Dermis microvascular lymphatic vessel endothelial cell (primary cell): ENCODE measurements at regions not wholly inside any gene's neighbourhood (a gene's known extent, or its start where the extent isn't known, plus 50 kb on each side); places are given as distances from the start of the nearest gene placed in this dataset.
A peak's percentile ranks its signal among the peaks of the same experiment; 100 is the strongest.
"Not testable (repeated sequence)": the region's sequence is repeated elsewhere in the genome, so short reads cannot be mapped to it uniquely, and the experiment has no call there.

Source experiments
- DNase-seq, 2 donors: peaks; one replicate each; pipeline versions ENCODE4 v3.0.0 to v3.0.0-alpha.2; 2010; ENCODE audit warnings: low read depth in 2 of 2

DNA sequence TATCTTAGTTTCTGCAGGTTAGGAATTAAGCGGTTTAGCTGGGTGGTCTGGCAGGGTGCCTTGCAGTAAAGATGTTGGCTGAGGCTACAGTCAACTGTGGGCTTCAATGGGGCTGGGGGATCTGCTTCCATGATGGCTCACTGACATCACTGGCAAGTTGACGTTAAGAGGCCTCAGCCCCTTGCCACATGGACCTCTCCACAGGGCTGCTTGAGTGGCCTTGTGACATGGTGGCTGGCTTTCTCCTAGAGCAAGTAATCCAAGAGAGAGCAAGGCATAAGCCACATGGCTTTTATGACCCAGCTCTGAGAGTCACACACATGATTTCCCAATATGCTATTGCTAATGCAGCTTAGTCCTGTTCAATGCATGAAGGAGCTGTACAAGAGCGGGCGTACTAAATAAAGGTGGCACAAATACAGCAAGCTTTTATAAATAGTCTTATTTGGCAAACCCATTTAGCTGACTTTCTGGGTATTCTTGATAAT, 109.1 kb downstream of the SEPTIN7 start:
- no peak for DNase-seq

DNA sequence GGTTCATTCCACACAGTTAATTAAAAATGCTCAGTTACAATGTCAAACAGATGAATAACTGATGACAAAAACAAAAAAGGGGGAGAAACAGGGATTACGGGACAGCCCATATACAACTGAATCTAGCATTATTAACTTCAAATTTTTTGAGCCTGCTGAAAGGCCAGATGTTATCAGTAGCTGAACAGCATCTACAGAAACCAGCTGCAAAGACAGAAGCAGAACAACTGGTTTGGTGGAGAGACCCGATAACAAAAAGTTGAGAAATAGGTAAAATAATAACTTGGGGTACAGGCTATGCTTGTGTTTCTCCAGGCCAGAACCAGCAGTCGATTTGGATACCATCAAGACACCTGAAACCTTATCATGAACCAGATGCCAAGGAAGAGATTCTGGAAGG, 109.8 kb downstream of the SEPTIN7 start:
- not testable (repeated sequence) for DNase-seq

DNA sequence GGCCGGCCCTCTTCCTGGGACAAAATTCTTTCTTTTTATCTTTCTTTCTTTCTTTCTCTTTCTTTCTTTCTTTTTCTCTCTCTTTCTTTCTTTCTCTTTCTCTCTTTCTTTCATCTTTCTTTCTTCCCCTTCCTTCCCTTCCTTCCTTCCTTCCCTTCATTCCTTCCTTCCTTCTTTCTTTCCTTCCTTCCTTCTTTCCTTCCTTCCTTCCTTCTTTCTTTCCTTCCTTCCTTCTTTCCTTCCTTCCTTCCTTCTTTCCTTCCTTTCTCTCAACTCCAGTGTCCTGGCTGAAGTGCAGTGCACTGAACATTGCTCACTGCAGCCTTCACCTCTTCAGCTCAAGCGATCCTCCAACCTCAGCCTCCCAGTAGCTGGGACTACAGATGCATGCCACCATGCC, 112.5 kb downstream of the SEPTIN7 start:
- DNase-seq, result not testable (repeated sequence)

DNA sequence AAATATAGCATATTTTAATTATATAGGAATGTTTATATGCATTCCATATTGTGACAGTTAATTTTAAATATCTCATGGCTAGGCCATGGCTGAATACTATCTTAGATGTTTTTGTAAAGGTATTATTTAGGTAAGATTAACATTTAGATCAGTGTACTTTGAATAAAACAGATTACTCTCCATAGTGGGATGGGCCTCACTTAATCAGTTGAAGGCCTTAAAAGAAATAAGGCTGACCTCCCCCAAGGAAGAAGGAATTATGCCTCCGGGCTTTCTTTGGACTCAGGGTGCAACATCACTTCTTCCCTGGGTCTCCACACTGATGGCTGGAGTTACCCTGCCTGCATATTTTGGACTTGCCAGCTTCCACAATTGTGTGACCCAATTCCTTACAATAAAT, 113.4 kb downstream of the SEPTIN7 start:
- not testable (repeated sequence) for DNase-seq

DNA sequence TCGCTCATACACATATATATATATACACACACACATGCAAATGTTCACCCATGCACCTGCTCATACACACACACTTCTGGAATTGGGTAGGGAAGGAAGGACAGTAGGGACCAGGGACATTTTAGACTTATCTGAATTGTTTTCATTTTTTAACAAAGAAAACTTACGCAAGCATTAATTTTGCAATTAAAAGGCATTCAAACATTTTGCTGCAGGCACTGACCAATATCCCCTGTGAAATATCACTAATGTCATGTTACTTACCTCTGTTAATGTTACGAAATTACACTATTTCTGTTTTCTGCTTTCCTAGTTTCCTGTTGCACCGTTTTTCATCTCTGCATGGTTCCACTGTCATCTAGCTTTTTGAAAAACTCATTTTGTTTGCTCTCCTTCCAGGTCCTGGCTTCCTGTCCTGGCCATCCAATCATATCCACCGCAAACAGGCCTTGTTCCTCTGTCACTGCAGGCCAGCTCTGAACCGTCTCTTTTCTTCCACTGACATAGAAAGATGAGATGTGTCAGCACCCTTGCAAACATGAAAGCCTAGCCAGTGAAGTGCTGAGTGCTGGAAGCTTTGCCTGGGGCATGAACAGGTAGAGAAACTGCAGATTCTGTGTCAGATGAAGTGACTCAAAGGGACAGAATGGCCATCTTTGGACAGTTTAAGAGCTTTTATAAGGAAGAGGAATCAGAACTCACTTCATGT, 114.5 kb downstream of the SEPTIN7 start:
- not testable (repeated sequence) for DNase-seq

DNA sequence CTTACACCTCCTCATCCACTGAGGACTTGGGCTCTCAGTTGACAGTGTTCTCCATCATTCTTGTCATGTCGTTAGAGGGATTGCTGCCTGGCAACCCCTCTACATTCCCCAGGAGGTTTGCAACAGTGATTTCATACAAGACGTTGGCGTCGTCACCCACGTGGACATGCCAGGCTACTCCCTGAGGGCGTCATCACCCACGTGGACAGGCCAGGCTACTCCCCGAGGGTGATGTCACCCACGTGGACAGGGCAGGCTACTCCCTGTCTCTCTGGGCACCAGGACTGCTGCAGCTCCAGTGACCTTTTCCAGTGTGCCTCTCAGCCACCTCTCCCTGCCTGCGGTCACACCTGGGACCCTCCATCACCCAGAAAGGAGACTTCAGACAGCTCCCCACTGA, 117.4 kb downstream of the SEPTIN7 start:
- not testable (repeated sequence) for DNase-seq

DNA sequence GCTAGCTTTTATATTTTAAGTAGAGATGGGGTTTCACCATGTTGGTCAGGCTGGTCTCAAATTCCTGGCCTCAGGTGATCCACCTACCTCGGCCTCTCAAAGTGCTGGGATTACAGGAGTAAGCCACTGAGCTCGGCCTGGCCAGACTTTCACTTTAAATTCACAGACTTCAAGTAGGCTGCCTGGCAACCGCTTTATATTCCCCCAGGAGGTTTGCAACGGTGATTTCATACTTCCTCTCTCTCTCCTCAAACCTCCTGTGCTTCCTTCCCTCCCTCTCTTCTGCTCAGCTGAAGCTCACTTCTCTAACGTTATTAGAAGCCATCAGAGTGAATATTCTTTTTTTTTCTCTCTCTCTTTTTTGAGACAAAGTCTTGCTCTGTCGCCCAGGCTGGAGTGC, 118.8 kb downstream of the SEPTIN7 start:
- peak in 1 of 2 donors; percentile 6 for DNase-seq

DNA sequence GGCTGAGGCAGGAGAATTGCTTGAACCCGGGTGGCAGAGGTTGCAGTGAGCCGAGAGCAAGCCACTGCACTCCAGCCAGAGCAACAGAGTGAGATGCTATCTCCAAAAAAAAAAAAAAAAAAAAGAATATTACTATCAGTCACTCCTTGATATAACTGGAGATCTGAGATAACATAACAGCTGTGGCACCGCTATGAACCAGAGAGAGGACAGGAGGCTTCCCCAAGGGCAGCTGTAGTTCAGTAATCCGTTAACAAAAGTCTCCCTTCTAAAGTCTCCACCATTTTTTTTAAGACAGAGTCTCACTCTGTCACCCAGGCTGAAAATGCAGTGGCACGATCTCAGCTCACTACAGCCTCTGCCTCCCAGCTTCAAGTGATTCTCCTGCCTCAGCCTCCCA, 120.5 kb downstream of the SEPTIN7 start:
- DNase-seq, result not testable (repeated sequence)

DNA sequence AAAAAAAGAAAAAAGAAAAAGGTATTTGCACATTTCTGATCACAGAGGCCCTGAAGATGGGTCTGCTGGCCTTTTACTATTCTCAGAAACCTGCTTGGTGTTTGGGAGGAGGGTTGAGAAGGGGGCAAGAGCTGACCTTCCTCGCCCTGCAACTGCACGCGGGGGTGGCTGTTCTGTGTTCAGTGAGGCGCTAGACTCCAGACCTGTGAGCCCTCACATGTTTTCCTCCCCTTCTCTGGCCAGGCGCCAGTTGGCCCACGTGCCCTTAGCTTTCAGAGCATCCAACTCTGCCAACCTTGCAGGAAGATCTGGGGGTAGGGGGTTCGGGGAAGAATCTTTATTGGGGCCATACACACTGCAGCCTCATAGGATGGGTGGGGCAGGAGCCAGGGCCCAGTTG, 123.8 kb downstream of the SEPTIN7 start:
- not testable (repeated sequence) for DNase-seq

DNA sequence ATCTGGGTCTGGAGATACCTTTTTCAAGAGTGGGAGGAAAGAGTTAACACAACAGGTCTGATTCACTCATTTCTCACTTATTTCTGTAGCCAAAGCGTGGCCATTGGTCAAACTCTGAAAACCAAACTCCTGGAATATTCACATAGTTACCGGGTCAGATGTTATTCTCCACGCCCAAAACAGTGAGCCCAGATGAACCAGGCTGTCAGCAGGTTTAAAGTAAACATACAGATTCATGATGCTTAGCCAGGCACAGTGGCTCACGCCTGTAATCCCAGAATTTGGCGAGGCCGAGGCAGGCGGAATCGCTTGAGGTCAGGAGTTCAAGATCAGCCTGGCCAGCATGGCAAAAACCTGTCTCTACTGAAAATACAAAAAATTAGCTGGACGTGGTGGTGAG, 126.1 kb downstream of the SEPTIN7 start:
- DNase-seq, result not testable (repeated sequence)

DNA sequence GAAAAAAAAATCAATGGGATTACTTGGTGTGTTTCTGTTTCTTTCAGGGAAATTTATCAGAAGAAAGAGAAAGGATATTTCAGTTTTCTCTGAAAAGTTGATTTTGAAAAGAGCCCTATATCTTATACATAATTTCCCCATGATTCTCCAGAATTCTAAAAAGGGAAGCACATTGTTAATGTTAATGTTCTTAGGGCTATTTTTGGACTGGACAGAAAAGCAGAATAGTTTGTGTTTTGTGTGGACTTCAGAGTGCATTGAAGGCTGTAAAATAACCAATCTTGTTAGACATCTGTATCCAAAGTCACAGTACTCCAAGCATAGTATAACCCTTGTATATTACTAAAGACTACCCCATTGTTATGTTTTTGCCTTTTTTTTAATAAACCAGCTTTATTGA, 130.3 kb downstream of the SEPTIN7 start:
- DNase-seq, result not testable (repeated sequence)

DNA sequence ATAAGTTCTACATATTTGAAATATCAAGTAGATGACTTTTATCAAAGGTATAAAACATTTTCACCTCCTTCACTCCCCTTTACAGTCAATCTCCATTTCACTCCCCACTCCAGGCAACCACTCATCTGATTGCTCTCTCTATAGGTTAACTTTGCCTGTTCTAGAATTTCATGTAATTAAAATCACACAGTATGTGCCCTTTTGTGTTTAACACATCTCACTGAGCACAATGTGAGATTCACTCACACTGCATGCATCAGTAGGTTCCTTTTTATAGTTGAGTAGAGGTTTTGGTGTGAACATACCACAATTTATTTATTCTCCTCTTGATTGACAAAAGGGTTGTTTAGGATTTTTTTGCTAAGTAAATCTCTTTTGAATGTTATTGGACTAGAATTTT, 130.7 kb downstream of the SEPTIN7 start:
- DNase-seq, result not testable (repeated sequence)

DNA sequence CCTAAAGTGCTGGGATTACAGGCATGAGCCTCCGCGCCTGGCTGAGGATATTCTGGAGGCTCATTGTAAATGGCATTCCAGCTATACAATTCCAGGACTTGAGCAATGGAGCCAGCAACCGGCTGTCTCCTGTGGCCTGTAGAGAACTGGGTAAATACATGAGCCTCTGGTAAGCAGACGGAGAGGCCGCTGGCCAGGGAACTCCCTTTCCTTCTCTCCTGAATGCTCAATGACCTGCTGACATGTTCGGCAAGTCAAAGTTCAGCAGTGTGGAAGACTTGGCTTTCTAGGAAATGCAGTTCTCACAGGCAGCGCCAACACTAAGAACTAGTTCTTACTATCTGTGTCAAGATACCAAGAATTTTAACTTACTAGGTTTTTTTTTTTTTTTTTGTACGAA, 139.8 kb downstream of the SEPTIN7 start:
- DNase-seq, result not testable (repeated sequence)

DNA sequence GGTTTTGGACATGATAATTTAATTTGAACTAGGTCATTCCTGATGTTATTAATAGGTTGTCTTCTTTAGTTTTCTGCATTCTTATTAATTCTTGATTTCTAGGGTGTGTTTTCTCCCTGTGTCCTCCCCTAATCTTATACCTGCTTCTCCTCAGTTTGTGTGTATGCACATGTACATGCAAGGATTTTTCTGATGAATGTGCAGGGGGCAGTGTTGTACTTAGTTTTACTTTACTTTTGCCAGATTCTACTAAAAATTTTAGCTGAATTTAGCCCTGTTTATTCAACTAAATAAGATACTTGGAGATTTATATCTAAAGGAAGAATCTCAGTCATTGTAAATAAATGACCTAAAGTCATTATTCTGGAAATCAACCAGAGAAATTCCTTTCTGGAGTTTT, 144.8 kb downstream of the SEPTIN7 start:
- not testable (repeated sequence) for DNase-seq

DNA sequence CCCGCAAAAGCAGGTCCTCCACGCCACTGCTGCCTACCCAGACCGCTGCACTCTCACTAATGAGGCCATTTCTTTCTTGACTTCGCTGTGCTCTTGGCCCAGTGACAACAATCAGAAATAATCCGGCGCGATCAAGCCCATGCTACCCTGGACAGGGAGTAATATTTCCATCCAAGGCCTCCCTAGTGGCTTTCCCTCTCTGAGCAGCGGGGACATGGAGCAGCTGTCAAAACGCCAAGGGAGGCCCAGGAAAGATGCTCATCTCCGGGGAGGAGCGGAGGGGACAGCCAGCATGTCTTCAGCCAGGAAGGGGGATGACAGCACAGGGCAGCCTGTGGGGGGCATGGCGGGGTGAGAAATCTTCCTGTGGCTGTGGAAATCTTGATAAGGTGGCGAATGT, 154.9 kb downstream of the SEPTIN7 start:
- DNase-seq, result not testable (repeated sequence)

DNA sequence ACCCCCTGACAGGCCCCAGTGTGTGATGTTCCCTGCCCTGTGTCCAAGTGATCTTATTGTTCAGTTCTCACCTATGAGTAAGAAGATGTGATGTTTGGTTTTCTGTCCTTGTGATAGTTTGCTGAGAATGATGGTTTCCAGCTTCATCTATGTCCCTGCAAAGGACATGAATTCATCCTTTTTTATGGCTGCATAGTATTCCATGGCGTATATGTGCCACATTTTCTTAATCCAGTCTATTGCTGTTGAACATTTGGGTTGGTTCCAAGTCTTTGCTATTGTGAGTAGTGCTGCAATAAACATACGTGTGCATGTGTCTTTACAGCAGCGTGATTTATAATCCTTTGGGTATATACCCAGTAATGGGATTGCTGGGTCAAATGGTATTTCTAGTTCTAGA, 156.1 kb downstream of the SEPTIN7 start:
- not testable (repeated sequence) for DNase-seq

DNA sequence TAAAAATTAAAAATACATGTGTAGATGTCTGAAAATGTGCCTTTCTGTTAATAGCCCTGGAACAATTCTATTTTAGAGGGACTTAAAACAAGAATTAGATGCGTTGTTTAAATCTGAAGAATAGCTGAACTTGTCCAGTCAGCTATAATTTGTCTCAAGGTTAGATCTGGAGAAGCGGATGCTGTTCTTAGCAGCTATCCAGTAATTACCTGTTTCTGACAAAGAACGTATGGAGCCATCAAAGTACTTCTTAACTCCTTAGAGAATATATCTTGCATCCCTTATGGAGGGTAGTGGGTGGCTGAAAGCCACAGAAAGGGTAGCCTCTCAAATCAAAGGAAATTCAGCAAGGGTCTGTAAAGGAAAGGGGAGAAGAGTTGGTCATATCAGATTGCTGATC, 160.4 kb downstream of the SEPTIN7 start:
- DNase-seq, result not testable (repeated sequence)

DNA sequence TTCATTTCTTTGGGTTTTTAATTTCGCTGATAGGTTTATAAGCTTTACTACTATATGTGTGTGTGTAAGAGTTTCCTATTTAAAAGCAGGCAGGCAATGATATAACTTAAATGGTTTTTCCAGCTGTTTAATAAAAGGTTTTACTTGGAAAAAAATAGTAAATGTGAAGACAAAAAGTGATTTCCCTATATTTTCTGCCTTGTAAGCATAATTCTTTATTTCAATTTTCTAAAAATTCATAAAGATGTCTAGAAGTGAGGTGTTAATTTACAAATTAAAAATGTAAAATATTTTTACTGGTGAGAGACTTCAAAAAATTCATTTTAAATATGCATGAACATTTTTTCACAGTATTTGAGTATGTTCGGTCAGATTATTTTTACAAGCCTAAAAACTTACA, 161.8 kb downstream of the SEPTIN7 start:
- not testable (repeated sequence) for DNase-seq

DNA sequence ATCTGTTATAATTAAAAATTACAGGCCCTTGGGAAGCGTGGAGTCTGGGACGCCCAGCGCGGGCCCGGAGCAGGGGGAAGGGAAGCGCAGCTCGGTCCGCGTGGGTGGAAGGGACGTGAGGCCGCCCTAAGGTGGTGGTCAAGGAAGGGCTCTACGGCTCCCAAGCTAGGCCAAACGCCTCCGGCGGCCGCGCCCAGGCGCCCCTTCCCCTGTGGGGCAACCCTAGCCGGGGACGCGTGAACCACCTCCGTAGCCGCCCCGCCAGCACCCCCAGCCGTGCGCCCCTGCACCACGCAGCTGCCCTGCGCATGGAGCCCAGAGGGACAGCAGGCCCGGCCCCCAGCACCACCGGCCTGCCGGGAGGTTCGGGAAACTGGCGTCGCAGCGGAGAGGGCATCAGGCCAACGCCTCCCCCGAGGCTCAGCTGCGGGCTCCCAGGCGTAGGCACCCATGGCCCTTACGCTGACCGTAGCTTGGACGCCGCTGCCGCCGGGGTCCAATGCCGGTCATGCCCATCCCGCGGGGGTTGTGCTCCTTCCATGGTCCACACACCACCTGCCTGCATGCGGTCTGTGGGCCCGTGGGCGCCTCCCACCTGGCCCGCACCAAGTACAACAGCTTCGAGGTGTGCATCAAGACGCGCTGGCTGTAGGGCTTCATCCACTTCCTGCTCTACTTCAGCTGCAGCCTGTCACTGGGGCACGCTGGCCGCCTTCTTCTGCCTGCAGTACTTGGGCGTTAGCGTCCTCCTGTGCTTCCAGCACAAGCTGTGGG, 166.7 kb downstream of the SEPTIN7 start:
- DNase-seq, result no peak

DNA sequence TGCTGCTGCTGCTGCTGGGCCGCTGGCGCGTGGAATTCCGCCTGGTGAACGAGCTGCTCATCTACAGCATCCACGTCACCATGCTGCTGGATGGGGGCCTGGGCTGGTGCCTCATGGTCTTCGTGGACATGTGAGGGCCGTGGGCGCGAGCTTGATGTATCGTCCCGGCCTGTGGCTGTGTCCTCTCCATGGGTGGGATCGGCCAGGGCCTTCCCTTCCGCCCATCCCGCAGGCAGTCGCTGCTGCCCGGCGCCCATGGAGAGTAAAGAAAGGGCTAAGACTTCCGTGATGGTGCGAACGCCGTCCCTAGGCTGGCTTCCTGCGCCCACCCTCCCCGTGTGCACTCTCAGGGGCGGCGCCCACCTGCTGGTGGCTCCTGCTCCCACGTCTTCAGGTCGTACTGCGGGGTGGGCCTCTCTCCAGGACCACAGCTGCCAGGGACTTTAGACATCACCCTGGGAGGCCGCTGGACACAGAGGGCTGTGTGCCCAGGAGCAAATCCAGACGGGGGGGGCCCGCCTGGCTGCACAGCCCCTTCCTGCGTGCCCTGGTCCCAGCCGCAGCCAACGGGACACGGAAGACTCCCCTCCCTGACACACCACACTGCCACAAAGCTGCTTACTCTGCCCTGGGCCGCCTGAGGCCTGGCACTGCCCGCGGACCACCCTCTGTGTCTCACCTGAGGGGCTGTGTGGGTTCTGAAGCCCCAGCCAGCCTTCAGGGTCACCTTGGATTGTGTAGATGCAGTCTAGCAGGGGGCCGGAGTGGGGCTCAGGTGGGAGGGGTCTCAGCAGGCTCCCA, 167.5 kb downstream of the SEPTIN7 start:
- DNase-seq, result no peak

DNA sequence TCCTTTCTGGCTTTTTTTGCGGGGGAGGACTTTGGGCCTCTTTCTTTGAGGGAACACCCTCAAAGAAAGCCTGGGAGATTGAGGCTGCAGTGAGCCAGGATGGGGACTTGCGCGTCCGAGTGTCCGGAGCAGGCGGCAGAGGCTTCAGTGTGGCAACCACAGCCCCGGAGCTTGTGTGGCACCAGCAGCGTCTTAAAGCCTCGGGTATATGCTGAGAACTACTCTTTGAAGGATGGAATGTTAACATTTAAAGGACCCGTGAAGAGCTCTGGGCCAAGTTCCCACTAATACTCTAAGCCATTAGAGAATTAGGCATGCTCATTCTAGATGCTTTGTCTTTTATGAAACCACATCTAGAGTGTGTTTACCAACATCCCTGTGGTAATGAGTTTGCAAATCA, 168.2 kb downstream of the SEPTIN7 start:
- DNase-seq, result no peak

DNA sequence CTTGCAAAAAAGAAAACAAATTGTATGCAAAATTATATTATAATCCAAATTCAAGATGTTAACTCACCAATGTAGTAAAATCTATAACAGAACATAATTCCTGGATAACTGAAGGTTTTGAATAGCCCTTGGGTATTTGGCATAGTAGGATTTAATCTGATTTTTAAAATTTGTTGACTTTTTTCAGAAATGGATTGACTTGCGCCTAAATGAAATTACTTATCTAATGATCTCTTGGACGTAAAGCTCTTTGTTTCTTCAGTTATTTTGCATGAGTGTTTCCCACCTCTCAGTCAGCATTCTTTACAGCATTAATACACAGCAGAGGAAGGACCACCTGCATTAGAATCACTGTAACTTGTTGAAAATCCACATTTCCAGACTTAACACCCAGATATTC, 169.6 kb downstream of the SEPTIN7 start:
- no peak for DNase-seq
